ENCODE measurements at regions not wholly inside any gene's neighbourhood (a gene's known extent, or its start where the extent isn't known, plus 50 kb on each side); places are given as distances from the start of the nearest gene placed in this dataset.

DNA sequence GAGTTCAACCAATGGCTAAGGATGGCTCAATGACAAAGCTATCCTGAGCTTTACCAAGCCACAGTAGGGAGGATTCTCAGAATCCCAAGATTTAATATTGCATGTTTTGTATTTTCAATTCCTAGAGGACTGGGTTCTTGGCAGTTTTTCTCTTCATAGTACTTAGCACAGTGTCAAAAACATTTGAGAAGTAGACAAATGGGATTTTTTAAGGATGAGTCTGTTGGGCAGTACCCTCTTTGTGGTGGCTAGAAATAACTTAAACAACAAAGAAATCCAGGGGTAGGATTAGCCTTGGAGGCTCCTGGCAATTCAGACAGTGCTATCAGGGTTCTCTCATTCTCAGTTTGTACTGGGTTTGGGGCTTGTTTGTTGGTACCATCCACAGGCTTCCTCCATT, 212.8 kb upstream of the RORA start:
- Histone ChIP-seq H3K4me3 (replicated peaks in 1 of 3; ENCODE audit: insufficient read depth in 1 of 3, low read depth in 1 of 3, low read length in 3 of 3) (no peak overlapping the region), H3K27me3 (ENCODE audit: control insufficient read depth in 2 of 2, insufficient read depth in 2 of 2, low read length in 2 of 2) (peaks cover 3 to 7% of the 10 kb centered on the region in 2 experiments), H4K20me1 (replicated peaks; ENCODE audit: control insufficient read depth, extremely low read depth, insufficient read depth, low read length) (no peaks in the 10 kb centered on the region), H3K4me2 (ENCODE audit: insufficient read depth, low read length) (no peak overlapping the region), H3K36me3 (ENCODE audit: control insufficient read depth in 2 of 2, extremely low read depth in 1 of 2, insufficient read depth in 2 of 2, low read length in 2 of 2) (no peaks in the 10 kb centered on the region), H3K27ac (ENCODE audit: insufficient read depth, low read depth, low read length) (no peak overlapping the region), H3K9ac (replicated peaks; ENCODE audit: extremely low read depth, insufficient read depth, low read length) (no peak overlapping the region), H3K9me1 (replicated peaks; ENCODE audit: control insufficient read depth, extremely low read depth, insufficient read depth, low read length) (no peaks in the 10 kb centered on the region), H3K79me2 (ENCODE audit: control insufficient read depth, insufficient read depth, low read length) (no peaks in the 10 kb centered on the region), H3K4me1 (ENCODE audit: control insufficient read depth, extremely low read depth, insufficient read depth, low read length) (no peaks in the 10 kb centered on the region), H2AFZ (ENCODE audit: low read depth, low read length) (no peak overlapping the region), H3K9me3 (replicated peaks; ENCODE audit: control insufficient read depth, insufficient read depth, low read length) (no peaks in the 10 kb centered on the region)
- DNase-seq (ENCODE audit: low read depth, low spot score) (no peak), FAIRE-seq (no peak)
- ChIA-PET POLR2A (no interaction called here), CTCF (interaction anchor here (0.6 to 1.5 kb wide), 2 partner anchors 11 to 392 kb away, joined by 3 read pairs; no protein-coding TSS in a partner anchor)
- intact Hi-C loops (cut with micrococcal nuclease): no loop called here
- TF ChIP-seq POLR2A (IDR thresholded peaks at IDR 0.05; ENCODE audit: low read depth, low read length) (no peak), JUN (IDR thresholded peaks at IDR 0.05; ENCODE audit: borderline replicate concordance, insufficient read depth, insufficient read length, low read depth) (no peak), CTCF (IDR thresholded peaks at IDR 0.05; ENCODE audit: extremely low read depth in 1 of 2, insufficient read depth in 1 of 2, low read depth in 1 of 2, low read length in 2 of 2) (no peak), GATA2 (IDR thresholded peaks at IDR 0.05; ENCODE audit: insufficient read depth, insufficient read length, low read depth, low read length) (no peak), MYC (IDR thresholded peaks at IDR 0.05; ENCODE audit: low read depth, low read length) (no peak), EZH2 (IDR thresholded peaks at IDR 0.05; ENCODE audit: borderline replicate concordance, low read depth, low read length, severe bottlenecking) (no peak), POLR2AphosphoS5 (IDR thresholded peaks at IDR 0.05; ENCODE audit: insufficient read depth, low read depth, low read length) (no peak), MAX (IDR thresholded peaks at IDR 0.05; ENCODE audit: insufficient read depth, insufficient read length) (no peak), FOS (IDR thresholded peaks at IDR 0.05; ENCODE audit: borderline replicate concordance, insufficient read depth, low read length) (no peak)
- BruUV-seq (replicated peaks): no TSS peak
- dilution Hi-C loops (cut with MboI; ENCODE audit: extremely low pct_ligation_motif_present, low sequenced_read_pairs): no loop called here
